Mucosa of rectum (tissue), 2 donors: ENCODE measurements at regions not wholly inside any gene's neighbourhood (a gene's known extent, or its start where the extent isn't known, plus 50 kb on each side); places are given as distances from the start of the nearest gene placed in this dataset.

Experiments used
- H3K27ac ChIP-seq, 2 donors: one replicate each; pipeline ENCODE4 v1.7.0; 2013; ENCODE audit warnings: inconsistent platforms in 2 of 2, low read depth in 2 of 2, low read length in 2 of 2
- H3K27me3 ChIP-seq, 2 donors: one replicate each; pipeline ENCODE4 v1.7.0; 2013; ENCODE audit warnings: low read length in 2 of 2; ENCODE audit not compliant: control insufficient read depth in 2 of 2, insufficient read depth in 2 of 2
- H3K36me3 ChIP-seq, 2 donors: one replicate each; pipeline ENCODE4 v1.7.0; 2013; ENCODE audit warnings: low read length in 2 of 2; ENCODE audit not compliant: control insufficient read depth in 2 of 2, insufficient read depth in 2 of 2
- H3K4me1 ChIP-seq, 2 donors: one replicate each; pipeline ENCODE4 v1.7.0; 2013; ENCODE audit warnings: low read length in 2 of 2, mild to moderate bottlenecking in 1 of 2; ENCODE audit not compliant: control insufficient read depth in 2 of 2, insufficient read depth in 2 of 2
- H3K4me3 ChIP-seq, 2 donors: one replicate each; pipeline ENCODE4 v1.7.0; 2013; ENCODE audit warnings: low read length in 2 of 2
- H3K9ac ChIP-seq, 2 donors: one replicate each; pipeline ENCODE4 v1.7.0; 2013; ENCODE audit warnings: low read length in 2 of 2, low read depth in 1 of 2, mild to moderate bottlenecking in 1 of 2
- H3K9me3 ChIP-seq, 2 donors: one replicate each; pipeline ENCODE4 v1.7.0; 2013; ENCODE audit warnings: low read length in 2 of 2; ENCODE audit not compliant: control insufficient read depth in 2 of 2
- donor health status: healthy.
- donor health status: Normal muscosa, but diverticular disease.

DNA sequence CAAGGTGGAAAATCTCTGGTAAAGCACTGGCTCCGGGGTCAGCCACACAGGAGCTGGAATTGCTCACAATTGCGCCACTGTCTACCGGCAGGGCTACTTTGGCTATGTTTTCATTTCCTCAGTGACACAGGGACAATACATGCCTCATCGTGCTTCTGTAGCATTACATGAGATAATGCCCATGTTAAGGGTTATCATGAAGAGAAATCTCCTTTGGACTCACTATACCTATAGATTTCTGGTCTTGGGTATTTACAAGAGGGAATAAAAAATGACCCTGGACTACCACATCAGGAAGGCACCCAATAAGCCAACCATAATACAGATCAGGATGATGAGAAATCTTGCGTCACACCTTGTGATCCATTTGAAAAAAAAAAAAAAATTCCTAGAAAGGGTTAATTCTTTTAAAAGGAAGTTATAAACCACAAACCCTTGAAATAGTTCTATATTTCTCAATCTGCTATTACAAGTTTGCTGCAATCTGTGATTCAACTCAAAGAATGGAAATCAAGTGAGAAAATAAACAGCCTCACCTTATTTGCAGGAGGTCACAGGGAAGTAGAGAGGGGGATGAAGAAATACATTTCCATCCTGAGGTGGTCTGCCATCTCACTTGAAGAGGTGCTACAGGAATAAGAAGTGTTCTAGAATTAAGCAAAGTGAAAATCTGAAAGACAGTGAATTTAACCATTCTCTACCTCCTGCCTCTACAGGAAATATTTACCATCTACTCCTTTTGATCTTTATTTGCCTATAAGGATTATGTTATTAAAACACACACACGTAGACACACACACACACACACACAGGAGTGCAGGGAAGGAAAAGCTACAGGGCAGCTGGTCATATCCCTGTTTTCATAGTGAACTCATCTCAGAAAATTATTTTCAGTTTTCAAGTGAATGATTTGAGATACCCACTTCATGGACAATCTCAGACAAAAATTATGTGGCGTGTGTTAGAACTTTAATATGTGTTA, 231.3 kb upstream of the CELF2 start:
- Histone ChIP-seq H3K36me3 (no peaks in the 10 kb centered on the region), H3K9me3 (no peaks in the 10 kb centered on the region), H3K4me3 (no peak overlapping the region), H3K9ac (no peak overlapping the region), H3K27ac (no peak overlapping the region), H3K27me3 (no peaks in the 10 kb centered on the region), H3K4me1 (no peaks in the 10 kb centered on the region)

DNA sequence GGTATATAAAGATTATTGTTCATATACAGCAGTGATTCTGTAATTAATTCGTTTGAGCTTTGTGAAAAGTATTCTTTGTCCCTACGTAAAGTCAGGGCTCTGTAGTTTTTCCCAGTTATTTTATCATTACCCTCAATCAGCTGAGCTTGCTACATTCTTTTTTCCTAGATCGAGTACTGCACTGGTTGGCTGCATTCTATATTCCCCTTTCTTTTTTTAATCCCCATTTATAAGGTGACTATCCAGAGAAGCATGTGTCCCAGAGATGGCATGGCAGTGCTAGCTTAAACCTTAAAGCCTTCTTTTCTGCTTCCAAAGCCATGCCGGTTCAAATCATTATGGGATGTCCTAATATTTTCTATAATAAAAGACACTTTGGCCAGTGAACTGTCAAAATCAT, 230.1 kb upstream of the CELF2 start:
- Histone ChIP-seq H3K27ac (no peak overlapping the region), H3K4me3 (no peak overlapping the region)

DNA sequence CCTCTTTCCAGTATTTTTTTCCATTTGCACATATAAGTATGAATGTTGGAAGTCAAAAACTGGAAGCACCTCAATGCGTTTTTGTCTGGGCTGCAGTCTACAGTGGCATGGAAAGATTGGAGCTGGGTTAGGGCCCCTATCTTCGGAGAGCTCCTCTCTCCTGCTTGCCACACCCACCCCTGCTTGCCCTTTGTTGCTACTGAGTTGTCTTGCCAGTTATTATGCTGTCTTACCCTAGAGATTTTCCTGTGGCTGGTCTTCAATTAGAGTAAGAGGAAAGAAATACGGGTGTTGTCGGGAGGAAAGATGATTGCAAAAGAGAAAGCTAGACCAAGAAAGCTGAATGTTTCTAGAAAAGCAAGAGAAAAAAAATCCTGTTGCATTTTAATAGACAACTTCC, 228.9 kb upstream of the CELF2 start:
- H3K4me1 ChIP-seq = no peaks in the 10 kb centered on the region
- no peak overlapping the region for H3K9ac ChIP-seq
- no peaks in the 10 kb centered on the region for H3K27me3 ChIP-seq
- H3K27ac ChIP-seq = no peak overlapping the region
- no peaks in the 10 kb centered on the region for H3K36me3 ChIP-seq
- H3K4me3 ChIP-seq = no peak overlapping the region
- no peaks in the 10 kb centered on the region for H3K9me3 ChIP-seq

More for the DNA sequence above, 230.1 kb upstream of the CELF2 start:
- Histone ChIP-seq H3K36me3 (no peaks in the 10 kb centered on the region), H3K4me1 (no peaks in the 10 kb centered on the region), H3K9ac (no peak overlapping the region), H3K9me3 (no peaks in the 10 kb centered on the region), H3K27me3 (no peaks in the 10 kb centered on the region)

DNA sequence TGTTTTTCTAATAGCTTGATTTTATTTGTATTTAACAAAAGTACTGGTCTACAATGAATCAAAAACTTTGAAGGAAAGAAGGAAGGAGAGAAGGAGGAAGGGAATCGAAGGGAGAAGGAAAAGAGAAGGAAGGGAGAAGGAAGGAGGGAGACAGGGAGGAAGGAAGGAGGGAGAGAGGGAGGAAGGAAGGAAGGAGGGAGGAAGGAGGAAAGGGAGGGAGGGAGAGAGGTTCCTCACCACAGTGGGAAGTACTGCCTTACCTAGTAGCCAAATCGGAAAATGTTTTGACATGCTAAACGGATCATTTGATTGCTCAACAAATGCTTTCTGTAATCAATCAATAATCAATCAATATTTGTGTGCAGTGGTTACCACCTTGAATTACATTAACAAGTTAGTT, 225.8 kb upstream of the CELF2 start:
- Histone ChIP-seq H3K27ac (no peak overlapping the region), H3K4me3 (no peak overlapping the region), H3K9ac (no peak overlapping the region), H3K4me1 (peaks cover 0 to 2% of the 10 kb centered on the region in 2 donors), H3K9me3 (no peaks in the 10 kb centered on the region), H3K36me3 (no peaks in the 10 kb centered on the region), H3K27me3 (no peaks in the 10 kb centered on the region)

DNA sequence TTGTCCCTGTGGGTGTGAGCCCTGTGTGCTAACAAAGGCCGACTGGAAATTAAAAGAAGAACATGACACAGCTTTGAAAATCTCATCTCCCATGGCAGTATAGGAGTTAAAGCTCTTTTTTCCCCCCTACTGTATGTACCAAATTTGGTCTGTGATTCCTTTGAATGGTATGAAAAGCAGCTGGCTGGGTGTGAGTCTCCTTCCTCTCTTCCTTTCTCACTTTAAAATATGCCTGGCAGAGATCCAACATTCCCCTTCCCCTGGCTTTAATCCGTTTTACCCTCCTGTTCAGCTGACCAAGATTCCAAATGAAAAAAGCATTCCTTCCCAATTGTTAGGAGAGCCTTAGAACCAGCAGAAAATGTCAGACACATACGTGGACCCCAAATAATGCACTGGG, 225.0 kb upstream of the CELF2 start:
- peaks cover 0 to 2% of the 10 kb centered on the region in 2 donors for H3K4me1 ChIP-seq
- H3K9ac ChIP-seq = no peak overlapping the region
- no peaks in the 10 kb centered on the region for H3K9me3 ChIP-seq
- H3K27me3 ChIP-seq = no peaks in the 10 kb centered on the region
- no peak overlapping the region for H3K4me3 ChIP-seq
- H3K27ac ChIP-seq = no peak overlapping the region
- no peaks in the 10 kb centered on the region for H3K36me3 ChIP-seq

DNA sequence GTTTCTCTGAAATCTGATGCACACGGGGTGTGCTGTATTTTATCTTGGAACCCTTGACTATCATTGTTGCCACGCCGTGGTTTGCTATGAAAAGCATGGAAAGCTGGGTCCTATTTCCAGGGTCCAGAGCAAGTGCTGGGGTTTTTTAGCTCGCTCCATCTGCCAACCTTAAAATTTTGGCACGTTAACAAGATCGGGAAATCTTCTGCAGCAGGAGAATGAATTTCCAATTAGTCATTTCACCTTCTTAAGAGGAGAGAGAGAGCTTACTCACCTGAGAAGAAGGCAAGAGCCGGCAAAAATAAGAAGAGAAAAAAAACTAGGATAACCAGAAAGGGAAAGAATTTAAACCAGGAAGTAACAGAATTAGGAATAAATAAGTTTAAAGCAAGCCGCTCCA, 223.6 kb upstream of the CELF2 start:
- Histone ChIP-seq H3K9me3 (no peaks in the 10 kb centered on the region), H3K4me3 (no peak overlapping the region), H3K27me3 (no peaks in the 10 kb centered on the region), H3K27ac (no peak overlapping the region), H3K36me3 (no peaks in the 10 kb centered on the region), H3K4me1 (peaks cover 0 to 2% of the 10 kb centered on the region in 2 donors), H3K9ac (no peak overlapping the region)

DNA sequence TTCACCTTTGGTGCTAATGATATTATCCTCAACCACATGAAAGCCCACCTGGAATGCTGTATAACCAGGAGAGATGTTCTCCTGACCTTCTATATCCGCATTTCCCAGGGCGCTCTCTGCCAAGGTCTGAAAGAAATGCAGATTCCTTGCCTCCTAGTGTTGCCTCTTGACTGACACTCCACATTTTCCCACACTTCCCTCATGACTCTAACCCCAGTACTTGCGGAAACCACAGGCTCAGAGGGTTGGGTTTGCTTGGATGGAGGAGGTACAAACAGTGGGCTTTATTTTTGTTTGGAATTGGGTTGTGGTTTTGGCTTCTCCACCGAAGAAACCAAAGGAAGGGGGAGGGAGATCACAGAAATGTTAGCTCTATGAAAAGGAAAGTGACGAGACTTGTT, 222.9 kb upstream of the CELF2 start:
- peak overlapping the region in 1 of 2 donors; percentile 20 for H3K4me3 ChIP-seq
- H3K27ac ChIP-seq = peak overlapping the region; percentile 15 to 33
- peaks cover 0 to 2% of the 10 kb centered on the region in 2 donors for H3K4me1 ChIP-seq

DNA sequence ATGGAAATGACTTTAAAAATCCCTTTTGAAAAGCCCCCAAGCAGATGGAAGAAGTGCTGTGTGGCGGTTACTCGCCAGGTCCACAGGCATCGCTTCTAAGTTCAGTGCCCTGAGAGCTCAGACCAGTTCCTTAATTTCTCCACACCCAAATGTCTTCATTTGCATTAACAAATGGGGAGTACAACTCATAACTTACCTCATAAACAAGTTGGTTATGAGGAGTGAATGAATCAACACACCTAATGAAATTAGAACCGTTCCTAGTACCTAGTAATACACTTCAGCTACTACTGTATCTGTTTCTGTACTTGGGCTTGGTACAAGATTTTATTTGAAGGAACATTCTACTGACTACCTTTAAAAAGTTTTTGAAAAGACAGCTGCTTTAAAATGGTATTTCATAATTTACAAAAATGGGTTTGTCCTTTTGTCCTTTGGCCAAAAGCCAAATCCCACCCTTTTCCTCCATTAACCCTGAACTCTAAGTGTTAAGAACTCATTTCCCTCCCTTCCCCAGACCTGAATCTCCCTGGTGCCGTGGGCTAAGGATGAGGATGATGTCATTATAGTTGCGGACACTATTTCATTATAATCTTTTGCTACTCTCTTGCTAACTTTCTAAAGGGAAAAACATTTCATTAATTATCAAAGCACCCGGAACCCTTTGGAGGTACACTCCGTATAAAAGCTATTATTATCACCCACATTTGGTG, 221.5 kb upstream of the CELF2 start:
- no peaks in the 10 kb centered on the region for H3K27me3 ChIP-seq
- peaks cover 0 to 2% of the 10 kb centered on the region in 2 donors for H3K4me1 ChIP-seq
- H3K9ac ChIP-seq = no peak overlapping the region
- H3K9me3 ChIP-seq = no peaks in the 10 kb centered on the region
- no peaks in the 10 kb centered on the region for H3K36me3 ChIP-seq
- H3K4me3 ChIP-seq = peak overlapping the region in 1 of 2 donors; percentile 32
- H3K27ac ChIP-seq = peak overlapping the region; percentile 65 to 67

More for the DNA sequence above, 222.9 kb upstream of the CELF2 start:
- no peaks in the 10 kb centered on the region for H3K36me3 ChIP-seq
- no peaks in the 10 kb centered on the region for H3K9me3 ChIP-seq
- no peak overlapping the region for H3K9ac ChIP-seq
- no peaks in the 10 kb centered on the region for H3K27me3 ChIP-seq

DNA sequence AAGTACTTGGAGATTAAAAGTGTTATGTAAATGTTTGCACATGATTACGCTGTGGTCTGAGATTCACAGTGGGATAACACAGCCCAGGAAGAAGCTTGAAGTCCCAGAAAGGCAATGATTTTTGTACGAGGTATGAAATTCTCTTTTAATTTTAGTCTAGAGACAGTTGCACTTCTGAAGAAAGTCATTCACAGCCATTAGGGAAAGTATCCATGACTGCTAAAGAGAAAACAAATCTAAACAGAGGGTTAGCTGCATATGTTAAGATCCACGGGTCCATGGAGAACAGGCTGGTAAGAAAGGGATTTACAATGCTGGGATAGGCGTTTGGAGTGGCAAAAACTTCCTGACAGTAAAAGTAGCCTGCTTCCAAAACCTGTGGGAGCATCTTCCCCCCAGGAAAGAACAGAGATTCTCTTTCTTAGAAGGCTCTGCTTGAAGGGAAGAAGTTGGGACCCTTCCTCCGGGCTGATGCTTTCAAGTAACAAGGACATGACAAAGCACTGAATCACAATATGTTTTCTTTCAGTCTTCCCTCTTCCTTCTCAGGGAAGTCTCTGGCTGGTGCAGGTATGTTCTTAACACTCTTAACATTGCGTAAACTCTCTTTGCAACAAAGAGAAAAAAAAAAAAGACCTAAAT, 220.8 kb upstream of the CELF2 start:
- Histone ChIP-seq H3K4me3 (peak overlapping the region in 1 of 2 donors; percentile 32), H3K4me1 (peaks cover 0 to 2% of the 10 kb centered on the region in 2 donors), H3K9ac (peak overlapping the region in 1 of 2 donors; percentile 26), H3K27ac (peak overlapping the region; percentile 65 to 67), H3K9me3 (no peaks in the 10 kb centered on the region), H3K36me3 (no peaks in the 10 kb centered on the region), H3K27me3 (no peaks in the 10 kb centered on the region)

DNA sequence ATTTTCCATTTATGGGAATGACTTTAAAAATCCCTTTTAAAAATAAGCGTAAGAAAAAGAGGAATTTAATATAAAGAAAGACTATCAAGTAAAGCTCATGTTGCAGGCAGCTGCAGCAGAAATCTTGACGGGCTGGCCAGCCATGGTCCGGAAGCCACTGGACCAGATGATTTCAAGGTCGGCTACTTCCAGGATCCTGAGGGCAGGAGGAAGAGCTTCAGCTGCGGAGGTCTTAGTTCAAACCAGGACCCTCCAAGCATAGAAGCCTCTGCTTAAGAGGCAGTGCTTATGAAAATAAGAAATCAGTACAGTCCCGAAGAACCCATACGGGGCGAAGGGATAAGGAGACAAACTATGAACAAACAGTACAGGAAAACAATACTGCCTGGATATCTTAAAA, 220.2 kb upstream of the CELF2 start:
- Histone ChIP-seq H3K4me3 (no peak overlapping the region), H3K36me3 (no peaks in the 10 kb centered on the region), H3K9ac (peak overlapping the region in 1 of 2 donors; percentile 37), H3K4me1 (peaks cover 0 to 2% of the 10 kb centered on the region in 2 donors), H3K27me3 (no peaks in the 10 kb centered on the region), H3K9me3 (no peaks in the 10 kb centered on the region), H3K27ac (peak overlapping the region; percentile 65 to 67)
